Ovary (tissue), 3 donors: ENCODE measurements at regions not wholly inside any gene's neighbourhood (a gene's known extent, or its start where the extent isn't known, plus 50 kb on each side); places are given as distances from the start of the nearest gene placed in this dataset.

ENCODE experiments used
- POLR2A ChIP-seq: fragments of 450-650 bp; IDR thresholded peaks from one replicate; pipeline ENCODE4 v1.6.1; 2017; ENCODE audit warnings: antibody characterized with exemption, mild to moderate bottlenecking, moderate library complexity
- TF ChIP-seq, protein P1 (sequence below), 3 donors: fragments of 450-650 bp in 2 of 3; fragments of 200-600 bp in 1 of 3; IDR thresholded peaks; one replicate each; pipeline versions ENCODE4 v1.5.1 to v1.8.0; 2016 to 2022; ENCODE audit warnings: antibody characterized with exemption in 3 of 3, mild to moderate bottlenecking in 1 of 3
- donor health status: DM: no; HTN: no; CAD: no.

GRCh38 chr15:91695799-91696198 lies 157.7 kb upstream of the SLCO3A1 start:
- TF ChIP-seq, protein P1, sequence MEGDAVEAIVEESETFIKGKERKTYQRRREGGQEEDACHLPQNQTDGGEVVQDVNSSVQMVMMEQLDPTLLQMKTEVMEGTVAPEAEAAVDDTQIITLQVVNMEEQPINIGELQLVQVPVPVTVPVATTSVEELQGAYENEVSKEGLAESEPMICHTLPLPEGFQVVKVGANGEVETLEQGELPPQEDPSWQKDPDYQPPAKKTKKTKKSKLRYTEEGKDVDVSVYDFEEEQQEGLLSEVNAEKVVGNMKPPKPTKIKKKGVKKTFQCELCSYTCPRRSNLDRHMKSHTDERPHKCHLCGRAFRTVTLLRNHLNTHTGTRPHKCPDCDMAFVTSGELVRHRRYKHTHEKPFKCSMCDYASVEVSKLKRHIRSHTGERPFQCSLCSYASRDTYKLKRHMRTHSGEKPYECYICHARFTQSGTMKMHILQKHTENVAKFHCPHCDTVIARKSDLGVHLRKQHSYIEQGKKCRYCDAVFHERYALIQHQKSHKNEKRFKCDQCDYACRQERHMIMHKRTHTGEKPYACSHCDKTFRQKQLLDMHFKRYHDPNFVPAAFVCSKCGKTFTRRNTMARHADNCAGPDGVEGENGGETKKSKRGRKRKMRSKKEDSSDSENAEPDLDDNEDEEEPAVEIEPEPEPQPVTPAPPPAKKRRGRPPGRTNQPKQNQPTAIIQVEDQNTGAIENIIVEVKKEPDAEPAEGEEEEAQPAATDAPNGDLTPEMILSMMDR (IDR thresholded peaks at IDR 0.05) = no peak
- TF ChIP-seq POLR2A = no peak
